Activated CD4-positive, alpha-beta T cell treated with anti-CD3 and anti-CD28 coated beads for 48 hours (primary cell): ENCODE measurements at regions not wholly inside any gene's neighbourhood (a gene's known extent, or its start where the extent isn't known, plus 50 kb on each side); places are given as distances from the start of the nearest gene placed in this dataset.
A peak's percentile ranks its signal among the peaks of the same experiment; 100 is the strongest.
"Not testable (repeated sequence)": the region's sequence is repeated elsewhere in the genome, so short reads cannot be mapped to it uniquely, and the experiment has no call there.

Experiments used
- DNase-seq: peaks from one replicate; pipeline ENCODE4 v3.0.0-alpha.2; 2020

DNA sequence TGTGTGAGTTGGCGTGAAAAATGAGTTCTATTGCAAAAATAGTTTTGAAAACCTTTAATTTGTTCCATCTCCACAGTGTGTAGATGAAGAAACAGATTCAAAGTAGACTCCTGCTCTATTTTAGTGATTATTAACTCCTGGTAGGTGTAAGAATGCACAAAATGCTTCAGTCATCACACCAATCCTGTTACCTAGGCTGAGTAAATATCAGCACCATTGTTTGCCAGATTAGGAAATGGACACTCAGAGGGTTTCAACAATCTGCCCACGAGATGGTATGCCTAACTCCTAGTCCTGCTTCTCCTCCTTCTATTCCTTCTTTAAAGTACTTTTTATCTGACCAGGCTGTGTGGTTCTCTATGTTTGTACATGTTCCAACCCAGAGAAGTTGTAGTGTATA lies 108.9 kb upstream of the AHI1 start:
- no peak for DNase-seq

DNA sequence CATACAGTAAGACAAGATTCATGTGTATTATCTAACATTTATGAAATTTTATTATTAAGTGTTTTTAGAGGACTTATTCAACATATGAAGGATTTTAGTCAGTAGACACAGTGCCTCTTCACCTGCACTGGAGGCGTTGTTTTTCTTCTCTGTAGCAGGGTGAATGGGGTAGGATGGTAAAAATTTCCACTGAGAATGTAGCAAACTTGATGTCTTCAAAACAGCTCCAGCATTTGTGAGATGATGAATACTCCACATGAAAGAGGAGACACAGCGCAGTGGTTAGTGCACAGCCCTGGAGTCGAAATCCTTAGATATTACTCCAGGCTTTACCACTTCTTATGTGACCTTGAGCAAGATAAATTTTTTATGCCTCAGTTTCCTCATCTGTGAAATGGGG lies 110.5 kb upstream of the AHI1 start:
- DNase-seq = no peak

DNA sequence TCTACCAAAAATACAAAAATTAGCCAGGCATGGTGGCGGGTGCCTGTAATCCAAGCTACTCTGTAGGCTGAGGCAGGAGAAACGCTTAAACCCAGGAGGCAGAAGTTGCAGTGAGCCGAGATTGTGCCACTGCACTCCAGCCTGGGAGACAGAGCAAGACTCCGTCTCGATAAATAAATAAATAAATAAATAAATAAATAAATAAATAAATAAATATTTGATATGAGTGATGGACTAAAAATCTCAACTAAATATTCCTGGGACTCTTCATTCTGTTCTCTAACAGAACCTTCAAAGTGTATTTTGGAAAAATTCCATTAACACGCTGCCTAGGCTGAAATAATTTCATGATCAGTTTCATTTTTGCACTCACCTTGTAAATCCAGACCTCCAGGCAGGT lies 112.7 kb upstream of the AHI1 start:
- not testable (repeated sequence) for DNase-seq

DNA sequence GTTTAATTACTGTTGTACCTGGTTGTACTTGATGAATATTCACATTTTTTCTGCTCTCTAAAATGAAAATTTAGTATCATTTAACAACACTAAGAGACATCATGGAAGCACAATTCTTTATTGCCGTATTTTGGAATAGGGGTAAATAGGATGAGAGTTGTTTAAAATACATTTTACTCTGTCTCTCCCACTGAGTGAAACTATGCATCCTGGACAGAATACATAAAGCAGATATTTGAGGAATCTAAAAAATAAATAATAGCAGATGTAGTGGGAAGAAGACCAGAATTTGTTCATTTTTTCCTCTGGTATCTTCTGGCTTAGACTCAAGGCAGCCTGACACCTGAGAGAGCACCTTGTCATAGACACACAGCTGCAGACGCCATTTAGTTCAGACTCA lies 119.1 kb upstream of the AHI1 start:
- DNase-seq = no peak

DNA sequence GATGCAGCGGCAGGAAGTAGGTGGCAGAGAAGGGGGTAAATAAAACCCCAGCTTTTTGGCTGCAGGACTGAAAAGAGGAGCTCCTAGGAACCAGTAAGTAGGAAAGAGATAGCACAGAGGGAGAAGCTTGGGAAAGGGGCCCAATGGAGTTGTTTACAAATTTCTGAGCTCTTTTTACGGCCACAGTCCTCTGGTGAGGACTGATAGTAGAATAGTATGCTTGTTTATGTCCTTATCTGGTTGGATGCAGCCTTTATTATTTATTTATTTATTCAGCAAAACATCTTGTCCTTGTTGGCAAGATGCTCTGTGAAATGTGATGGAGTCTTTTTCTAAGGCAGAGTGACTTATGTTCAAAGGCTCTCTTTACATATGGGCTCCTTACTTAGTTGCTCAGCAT lies 119.7 kb upstream of the AHI1 start:
- no peak for DNase-seq

DNA sequence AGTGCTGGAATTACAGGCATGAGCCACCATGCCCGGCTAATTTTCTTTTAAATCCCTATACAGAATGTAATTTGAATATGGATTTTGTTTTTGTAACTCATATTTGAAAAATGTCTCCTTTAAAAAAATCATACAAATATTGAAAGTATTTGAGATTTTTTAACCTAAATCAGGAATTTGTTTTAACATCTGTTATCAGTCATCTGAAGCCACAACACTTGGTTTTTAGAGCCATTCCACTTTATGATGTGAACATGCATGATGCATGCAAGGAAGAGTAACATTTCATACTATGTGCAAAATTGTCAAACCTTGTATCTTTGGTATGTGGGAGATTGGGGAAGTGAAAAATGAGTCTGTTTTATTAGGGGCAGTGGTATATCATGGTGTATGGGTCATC lies 124.5 kb upstream of the AHI1 start:
- no peak for DNase-seq

DNA sequence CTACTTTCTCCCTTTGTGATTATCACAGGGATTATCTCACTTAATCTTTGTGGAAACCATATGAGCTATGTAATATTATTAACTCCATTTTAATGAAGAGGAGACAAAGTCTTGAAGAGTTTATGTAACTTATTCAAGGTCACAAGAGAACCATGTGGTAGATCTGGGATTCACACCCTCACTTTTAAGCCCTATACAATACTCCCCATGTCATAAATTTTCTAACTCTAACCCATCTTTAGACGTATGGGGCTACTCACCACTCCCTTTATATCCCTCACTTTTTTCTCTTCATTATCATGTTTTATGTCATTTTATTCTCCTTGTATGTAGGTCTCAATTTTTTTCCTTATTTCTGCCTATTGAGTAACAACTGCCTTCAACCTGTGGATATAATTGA lies 126.4 kb upstream of the AHI1 start:
- no peak for DNase-seq

DNA sequence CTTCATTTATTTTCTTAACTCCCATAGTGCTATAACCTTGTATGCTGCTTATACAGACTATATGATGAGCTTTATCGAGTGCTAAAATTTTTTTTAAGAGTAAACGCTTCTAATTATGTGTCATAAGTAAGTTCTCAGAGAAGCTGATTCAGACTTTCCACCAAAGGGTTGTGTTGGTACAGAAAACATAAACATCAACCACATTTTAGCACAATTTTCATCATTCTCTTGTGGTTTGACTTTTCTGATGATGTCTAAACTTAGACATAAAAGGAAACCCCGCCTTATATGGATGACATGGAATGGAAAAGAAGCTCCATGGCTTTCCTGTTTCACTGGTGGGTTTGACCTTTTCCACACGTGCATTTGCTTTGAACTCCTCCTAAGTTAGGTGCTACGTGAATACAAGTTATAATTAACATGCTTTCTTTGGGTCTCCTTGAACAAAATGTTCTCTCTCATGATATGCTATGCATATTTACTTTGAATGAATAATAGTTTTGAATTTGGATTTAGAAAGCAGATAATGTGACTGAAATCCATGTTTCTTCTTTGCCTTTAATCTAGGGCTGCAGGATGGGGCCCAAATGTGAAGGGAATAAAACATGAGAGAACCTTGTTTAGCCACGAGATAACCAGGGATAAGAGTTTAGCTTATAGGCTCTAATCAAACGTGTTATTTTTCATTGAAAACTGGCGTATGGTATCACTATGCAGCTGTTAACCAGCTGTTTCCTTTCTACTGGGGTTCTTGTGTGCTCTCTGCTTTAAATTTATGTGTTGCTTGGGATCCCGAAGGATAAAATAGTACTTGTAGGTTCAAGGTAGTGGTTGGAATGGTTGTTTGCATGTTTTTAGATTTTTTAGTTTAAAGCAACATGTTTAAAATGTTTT lies 127.1 kb upstream of the AHI1 start:
- no peak for DNase-seq

DNA sequence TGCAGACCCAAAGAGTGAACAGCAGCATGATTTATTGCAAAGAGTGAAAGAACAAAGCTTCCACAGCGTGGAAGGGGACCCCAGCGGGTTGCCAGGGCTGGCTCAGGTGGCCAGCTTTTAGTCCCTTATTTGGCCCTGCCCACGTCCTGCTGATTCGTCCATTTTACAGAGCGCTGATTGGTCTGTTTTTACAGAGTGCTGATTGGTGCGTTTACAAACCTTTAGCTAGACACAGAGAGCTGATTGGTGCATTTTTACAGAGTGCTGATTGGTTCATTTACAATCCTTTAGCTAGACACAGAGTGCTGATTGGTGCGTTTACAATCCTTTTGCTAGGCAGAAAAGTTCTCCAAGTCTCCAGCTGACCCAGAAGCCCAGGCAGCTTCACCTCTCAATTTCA lies 128.5 kb upstream of the AHI1 start:
- not testable (repeated sequence) for DNase-seq

DNA sequence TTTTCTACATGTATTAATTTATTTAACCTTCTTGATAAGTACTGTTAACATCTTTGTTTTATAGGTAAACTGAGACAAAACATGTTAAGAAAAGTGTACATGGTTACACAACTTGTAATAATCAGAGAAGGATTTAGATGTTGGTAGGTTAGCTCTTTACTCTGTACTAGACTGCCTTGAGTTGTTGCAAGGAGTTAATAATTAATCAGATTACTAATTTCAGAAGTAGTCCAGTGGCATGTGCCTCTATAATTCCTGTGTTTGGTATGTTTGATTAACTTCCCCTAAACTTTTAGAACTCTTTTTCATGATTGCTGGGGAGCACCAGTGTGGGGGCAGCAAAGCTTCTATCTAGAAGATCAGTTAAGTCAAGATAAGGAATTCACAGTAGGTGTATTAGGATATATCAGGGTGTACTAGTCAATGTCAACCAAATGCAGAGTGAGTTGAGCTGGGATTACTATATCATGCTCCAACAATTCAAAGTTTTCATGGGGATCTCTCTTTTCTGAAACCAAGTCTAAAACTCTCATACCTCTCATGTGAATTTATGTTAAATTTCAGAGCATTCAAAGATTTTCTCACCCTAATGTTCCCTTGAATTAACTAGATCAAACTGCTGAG lies 129.7 kb upstream of the AHI1 start:
- DNase-seq = no peak

DNA sequence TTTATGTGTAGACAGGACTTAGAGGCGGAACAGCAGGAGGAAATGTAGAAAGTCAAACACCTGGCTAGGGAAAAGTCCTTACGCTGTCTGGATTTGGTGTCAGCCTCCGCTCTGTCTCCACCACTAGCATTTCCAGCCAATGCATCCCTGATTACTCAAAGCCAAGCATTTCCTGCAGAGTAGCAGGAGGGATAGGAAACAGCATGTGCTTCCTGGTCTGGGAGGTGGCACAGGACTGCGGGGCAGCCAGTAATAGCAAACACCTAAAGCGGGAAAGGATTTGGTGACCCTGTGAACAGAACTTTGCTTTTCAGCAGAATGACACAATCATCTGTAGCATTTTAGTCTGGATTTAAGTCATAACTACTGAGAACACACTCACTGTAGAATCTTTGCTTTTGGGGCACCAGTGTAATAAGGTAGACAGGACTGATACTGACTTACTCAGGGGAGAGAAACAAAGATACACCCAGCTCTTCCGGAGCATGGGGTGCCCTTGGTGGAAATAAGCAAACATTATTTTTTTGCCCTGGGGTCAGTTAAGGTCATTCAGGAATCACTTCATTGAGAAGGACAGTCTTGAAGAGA lies 133.3 kb upstream of the AHI1 start:
- no peak for DNase-seq

DNA sequence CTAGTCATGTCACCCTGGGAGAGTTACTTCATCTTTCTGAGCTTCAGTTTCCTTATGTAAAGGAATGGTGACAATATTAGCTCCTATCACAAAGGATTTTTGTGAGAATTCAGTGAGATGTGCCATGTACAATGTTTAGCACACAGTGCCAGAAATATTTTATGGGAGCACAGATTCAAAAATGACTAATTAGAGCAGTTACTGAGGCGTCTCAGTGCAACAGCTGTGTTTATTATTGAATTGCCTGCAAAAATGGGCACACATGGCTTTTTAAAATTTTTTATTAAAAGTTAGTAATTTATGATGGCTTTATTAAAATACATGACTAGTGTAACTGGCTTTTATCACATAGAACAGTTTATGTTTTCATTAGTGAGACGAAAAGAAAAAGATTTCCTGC lies 134.3 kb upstream of the AHI1 start:
- no peak for DNase-seq

DNA sequence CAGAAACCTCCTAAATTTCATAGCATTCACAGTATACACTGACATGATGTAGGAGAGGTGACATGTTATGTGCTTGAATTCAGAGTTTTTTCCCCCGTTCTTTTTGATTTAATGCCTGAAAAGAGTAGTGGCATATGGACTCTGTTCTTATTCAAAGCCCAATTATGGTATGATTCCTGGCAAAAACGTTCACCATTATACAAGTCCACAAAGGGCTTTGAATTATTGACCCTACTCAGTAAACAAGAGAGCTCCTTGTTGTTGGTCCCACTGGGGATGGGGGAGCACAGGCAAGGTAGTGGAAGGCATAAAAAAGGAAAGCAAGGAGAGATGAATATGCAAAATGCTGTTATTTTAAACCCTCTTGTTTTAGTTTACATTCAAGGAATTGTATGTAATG lies 136.0 kb upstream of the AHI1 start:
- no peak for DNase-seq

DNA sequence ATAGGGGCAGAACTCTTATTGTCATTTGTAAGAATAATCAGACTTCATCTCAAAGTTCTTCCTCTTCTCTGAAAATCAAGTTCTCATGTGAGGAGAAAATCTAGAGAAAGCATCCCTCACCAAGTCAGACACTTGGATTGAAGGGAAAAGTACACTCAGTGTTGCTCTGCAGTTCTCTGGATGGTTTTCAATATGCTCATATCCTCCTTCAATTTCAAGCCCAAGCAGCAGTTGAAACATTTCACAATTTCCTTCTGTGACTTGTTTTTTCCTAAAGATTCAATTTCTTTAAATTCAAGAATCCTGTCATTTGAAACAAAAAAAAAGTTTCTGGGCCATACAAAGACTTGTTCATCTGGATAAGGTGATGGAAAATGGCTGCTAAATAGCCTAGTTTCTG lies 140.2 kb upstream of the AHI1 start:
- no peak for DNase-seq

DNA sequence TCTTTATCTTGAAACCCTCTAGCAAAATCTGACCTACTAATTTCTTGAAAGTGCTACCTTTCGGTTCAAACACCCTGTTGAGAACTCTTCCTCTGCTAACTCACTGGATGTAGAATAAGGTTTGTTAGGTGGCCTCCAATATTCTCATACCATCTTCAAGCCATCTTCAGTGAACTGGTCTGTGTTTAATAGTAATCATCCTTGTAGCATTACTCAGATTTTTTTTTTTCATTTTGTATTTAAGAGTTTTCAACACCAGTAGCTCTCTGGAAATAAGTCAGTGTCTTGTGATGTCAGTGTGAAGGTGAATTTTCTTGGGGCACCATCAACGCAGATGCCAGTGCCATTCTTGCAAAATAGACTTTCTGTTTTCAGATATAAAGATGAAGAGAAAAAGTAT lies 140.6 kb upstream of the AHI1 start:
- DNase-seq = no peak

DNA sequence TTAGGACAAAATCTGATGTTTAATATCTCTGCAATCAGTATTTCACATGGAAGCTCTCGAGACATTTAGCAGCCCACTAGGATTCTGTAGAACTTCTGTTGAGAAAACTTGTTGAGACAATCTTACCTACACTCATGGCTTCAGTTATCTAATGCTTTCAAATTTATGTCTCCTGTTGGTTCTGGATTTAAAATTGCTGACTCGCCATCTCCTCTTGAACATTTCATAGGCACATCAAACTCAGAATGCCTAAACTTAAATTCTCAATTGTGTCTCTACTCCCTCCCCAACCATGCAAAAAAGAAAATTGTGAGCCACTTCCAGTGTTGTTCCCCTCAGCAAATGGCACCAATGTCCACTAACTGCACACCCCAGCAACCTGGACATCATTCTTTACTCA lies 142.5 kb upstream of the AHI1 start:
- no peak for DNase-seq

DNA sequence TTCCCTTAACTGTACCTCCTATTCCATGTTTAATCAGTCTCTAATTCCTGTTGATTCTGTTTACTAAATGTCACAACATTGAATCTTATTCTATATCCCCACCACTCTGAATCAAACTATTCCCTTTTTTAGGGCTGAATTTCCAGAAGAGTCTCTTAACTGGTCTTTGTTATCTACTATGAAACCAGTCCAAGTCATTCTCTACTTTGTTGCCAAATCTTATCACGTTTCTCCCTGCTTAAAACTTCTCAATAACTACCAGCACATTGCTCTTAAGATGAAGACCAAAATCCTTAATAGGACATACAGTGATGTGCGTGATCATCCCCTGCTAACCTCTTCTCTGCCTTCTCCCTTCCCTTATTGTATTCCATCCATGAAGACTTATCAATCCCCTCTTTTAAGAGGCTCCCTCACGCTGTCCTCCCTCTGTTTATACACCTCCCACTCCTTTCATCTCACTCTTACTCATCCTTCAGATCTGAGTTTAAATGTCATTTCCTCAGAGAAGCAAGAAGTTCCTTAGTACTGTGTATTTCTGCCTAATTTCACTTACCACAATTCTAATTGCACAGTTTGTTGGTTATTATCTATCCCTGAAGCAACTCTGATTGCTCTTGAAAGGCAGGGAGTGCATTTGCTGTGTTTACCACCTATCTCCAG lies 143.0 kb upstream of the AHI1 start:
- no peak for DNase-seq

DNA sequence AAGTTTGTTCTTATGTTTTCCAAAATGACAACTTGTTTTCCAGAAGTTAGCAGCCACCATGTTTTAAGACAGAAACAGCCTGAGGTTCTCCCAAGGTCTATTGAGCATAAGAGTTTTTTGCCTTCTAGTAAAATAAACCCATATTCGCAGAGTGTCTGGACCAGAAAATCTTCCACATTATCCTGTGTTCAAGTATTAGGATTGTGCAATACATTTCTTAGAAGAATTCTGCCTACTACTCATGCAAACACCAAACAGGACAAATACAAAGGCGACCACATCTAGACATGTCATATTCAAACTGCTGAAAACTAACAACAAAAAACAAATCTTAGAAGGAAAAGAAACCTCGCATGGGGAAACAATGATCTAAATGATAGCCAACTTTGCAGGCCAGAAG lies 145.4 kb upstream of the AHI1 start:
- no peak for DNase-seq

DNA sequence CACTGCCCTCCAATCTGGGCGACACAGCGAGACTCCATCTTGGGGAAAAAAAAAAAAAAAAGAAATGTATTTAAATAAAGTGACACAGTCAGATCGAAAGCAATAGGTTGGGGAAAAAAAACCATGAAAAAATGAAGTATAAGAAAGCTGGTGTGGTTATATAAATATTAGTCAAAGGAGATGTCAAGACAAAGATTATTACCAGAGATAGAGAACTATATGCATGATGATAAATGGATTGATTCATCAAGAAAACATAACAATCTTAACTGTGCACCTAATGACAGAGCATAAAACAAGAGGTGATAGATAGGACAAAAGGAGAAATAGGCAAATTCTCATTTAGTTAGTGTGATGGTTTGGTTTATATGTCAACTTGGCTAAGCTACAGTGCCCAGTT lies 146.9 kb upstream of the AHI1 start:
- no peak for DNase-seq

DNA sequence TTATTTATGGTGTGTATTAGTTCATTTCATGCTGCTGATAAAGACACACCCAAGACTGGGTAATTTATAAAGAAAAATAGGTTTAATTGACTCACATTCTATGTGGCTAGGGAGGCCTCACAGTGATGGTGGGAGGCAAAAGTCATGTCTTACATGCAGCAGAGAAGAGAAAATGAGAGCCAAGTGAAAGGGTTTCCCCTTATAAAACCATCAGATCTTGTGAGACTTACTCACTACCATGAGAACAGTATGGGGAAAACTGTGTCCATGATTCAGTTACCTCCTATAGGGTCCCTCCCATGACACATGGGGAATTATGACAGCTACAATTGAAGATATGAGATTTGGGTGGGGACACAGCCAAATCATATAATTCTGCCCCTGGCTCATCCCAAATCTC lies 150.0 kb upstream of the AHI1 start:
- DNase-seq = peak; percentile 47

DNA sequence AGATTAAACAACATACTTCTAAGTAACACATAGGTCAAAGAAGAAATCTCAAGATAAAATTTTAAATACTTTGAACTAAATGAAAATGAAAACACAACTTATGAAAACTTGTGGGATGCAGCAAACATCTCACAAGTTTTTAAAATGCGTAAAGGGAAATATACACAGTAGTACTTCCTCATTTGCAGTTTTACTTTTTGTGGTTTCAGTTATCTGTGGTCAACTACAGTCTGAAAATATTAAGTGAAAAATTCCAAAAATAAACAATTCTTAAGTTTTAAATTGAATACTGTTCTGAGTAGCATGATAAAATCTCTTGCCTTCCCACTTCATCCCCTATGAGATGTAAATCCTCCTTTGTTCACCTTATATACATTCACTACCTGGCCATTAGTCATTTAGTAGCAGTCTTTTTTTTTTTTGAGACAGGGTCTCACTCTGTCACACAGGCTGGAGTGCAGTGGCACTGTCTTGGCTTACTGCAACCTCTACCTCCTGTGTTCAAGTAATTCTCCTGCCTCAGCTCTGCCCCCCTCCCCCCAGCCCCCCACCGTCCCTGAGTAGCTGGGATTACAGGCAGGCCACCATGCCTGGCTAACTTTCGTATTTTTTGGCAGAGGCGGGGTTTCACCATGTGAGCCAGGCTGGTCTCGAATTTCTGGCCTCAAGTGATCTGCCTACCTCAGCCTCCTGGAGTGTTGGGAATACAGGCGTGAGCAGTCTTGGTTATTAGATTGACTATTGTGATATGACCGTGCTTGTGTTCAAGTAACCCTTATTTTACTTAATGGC lies 154.6 kb upstream of the AHI1 start:
- DNase-seq = no peak

DNA sequence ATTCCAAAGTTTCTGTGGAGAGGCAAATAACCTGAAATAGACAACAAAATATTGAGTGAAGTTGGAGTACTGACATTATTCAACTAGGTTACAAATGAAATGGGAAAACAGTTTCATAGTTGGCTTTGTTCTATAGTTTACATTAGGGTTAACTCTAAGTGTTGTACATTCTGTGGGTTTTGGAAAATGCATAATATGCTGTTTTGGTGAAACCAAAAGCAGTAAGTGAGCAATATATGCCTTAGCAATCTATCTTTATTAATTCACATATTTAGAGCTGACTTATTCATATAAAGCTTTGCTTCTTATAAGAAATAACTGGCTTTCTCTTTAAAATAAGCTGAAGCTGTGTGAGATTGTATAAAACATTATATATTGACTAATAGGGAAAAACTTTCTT lies 157.5 kb upstream of the AHI1 start:
- no peak for DNase-seq

DNA sequence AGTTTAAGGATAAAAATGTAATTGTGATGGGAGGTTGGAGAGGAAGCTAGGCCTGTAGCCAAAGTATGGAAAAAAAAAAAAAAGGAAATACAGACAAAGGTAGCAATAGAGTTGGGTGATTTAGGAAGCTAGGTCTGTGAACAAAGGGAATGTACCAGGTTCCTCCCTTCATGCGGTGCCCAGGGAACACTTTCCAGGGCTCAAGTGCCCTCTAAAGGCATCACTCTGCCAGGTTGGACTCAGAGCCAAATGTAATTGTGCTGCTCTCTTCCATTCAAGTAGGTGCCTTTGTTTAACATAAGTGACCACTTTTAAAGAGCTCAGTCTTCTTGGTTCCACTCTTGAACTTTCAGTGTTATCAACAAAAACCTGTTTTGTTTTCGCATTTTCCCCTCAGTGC lies 159.7 kb upstream of the AHI1 start:
- no peak for DNase-seq
